ENCODE measurements at regions not wholly inside any gene's neighbourhood (a gene's known extent, or its start where the extent isn't known, plus 50 kb on each side); places are given as distances from the start of the nearest gene placed in this dataset.
A peak's percentile ranks its signal among the peaks of the same experiment; 100 is the strongest.

DNA sequence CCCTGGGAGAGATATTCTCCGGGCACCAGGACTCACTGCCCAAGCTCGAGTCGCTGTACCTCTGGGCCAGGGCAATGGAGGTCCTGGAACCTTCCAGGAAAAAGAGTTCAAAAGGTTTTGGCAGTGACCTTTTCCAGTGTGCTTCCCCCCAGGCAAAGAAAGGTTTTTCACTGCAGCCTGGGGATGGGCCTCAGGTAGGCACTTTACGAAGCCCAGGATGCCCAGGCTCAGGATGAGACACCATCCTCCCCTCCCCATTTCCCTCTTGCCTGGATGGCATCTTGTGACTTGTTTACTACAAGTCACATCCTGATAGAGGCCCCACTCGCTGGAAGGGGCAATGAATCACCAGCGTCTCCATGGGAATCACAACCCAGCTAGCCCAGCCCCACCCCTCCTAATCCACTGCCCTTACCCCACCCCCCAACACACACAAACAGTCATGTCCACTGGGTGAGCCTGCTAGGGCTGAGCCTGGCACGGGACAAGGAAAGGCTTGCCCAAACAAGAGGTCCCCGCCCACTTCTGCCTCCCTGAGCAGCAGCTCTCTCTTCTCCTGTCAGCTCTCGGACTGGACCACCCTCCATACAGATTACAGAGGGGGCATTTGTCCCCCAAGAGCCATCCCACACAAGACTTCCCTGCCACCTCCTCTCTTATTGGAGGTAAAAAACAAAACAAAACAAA is 93.8 kb upstream of the SMNDC1 start:
- peak; percentile 62 for DNase-seq

DNA sequence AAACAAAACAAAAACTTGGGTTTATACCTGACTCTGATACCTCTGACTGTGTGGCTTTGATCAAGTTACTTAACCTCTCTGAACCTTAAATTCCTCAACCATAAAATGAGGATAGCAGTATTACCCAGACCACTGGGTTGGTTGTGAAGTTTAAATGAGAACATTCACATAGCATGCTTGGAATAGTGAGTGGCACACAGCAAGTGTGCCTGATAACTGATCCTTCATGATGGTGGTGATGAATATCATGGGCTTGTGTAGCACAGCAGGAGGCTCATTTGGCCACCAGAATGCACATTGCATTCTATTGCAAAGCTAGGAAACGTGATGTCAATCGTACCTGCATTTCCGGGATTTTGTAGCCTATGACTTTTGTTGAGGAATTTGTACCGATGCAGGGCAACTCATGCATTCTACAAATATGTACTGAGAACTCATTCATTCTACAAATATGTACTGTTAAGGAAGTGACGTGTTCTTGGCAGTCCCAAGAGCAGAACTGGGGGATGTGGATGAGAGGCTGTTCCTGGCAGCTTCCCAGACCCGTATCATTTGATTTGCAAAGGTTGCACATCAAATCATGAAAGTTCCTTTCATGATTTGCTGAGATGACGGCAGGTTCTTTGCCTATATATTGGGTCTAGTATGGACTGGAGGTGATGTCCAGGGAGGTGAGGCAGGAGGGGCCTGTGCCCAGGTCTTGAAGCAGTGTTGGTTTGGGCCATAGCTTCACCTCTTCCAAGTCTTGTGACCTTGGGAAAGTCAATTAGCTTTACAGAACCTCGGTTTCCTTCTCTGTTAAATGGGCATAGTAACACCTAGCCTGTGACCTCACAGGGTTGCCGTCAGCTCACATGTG is 94.6 kb upstream of the SMNDC1 start:
- DNase-seq = peak; percentile 59

GRCh38 chr10:110399965-110400933 is 95.5 kb upstream of the SMNDC1 start:
- DNase-seq = no peak

GRCh38 chr10:110401401-110402076 is 96.2 kb upstream of the DUSP5 start:
- DNase-seq = no peak

GRCh38 chr10:110402077-110402416 is 95.7 kb upstream of the DUSP5 start:
- no peak for DNase-seq

DNA sequence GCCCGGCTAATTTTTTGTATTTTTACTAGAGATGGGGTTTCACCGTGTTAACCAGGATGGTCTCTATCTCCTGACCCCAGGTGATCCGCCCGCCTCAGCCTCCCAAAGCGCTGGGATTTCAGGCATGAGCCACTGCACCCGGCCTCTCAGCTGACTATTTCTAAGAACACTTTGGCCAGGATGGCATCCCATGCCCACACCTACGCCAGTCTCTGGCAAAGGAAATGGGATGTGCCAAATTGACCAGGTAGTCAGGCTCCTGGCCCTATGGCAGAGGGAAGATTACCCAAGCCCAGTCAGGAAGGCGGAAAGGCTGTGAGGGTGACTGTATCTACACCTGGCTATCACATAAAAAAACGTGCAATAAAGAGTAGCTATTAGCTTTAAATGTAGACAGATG is 94.1 kb upstream of the DUSP5 start:
- no peak for DNase-seq

DNA sequence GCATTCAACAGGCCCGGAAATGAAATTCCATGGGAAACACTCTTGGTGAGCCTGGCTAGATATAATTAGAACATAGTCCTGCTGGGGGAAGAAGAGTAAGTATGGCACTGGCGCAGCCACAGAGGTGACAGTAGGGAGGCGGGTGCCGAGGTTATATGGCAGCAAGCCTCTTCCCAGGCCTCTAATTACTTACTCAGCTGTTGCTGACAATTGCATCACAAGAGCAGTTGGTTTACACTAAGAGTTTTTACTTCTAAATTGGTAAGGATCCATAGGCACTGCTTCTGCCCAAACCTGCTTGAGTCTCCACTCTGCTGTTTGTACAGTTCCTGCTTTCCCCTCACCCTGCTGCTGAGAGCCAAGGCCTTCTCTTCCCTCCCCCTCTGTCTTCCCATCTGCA is 93.3 kb upstream of the DUSP5 start:
- no peak for DNase-seq

- DNase-seq = no peak
Observed at GRCh38 chr10:110404825-110405224, 92.9 kb upstream of the DUSP5 start.

GRCh38 chr10:110405380-110405779 is 92.3 kb upstream of the DUSP5 start:
- DNase-seq = no peak

DNA sequence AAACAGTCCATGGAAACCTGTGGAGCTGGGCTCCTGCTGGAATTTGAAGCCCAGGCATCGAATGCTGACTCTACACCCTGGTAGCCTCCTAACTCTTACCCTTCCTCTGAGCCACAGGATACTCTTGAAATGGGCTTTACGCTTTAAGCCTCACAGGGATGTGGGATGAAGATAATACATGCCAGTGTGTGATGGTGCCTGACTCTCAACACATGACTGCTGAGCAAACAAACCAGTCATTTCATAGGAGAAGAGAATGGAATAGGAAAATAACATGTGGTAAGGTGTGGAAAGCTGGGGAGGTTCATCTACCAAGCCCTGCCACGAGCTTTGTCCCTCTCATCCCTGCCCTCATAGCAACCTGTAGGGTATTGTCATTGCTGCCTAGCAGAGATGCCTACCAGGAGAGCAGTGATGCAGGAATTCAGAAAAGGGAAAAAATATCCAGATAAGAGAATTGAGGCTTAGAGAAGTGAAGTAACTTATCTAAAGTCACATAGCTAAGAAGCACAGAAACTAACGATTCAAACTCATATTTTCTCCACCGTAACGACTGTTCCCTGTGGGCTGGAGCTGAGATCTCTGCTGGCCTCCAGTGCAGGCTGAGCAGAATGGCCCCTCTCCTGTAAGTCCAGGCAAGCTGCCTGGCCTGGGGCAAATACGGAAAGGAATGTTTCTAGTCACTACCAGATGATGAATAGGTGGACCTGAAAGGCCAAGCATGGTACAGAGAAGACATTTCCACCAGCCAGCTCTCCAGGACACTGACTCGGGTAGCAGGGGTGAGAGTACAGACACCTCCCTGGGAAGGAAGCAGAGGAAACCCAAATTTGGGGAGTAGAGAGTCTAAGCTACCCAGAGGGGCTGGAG is 90.2 kb upstream of the DUSP5 start:
- no peak for DNase-seq

- no peak for DNase-seq
Observed at GRCh38 chr10:110408203-110408871, 89.4 kb upstream of the DUSP5 start.

DNA sequence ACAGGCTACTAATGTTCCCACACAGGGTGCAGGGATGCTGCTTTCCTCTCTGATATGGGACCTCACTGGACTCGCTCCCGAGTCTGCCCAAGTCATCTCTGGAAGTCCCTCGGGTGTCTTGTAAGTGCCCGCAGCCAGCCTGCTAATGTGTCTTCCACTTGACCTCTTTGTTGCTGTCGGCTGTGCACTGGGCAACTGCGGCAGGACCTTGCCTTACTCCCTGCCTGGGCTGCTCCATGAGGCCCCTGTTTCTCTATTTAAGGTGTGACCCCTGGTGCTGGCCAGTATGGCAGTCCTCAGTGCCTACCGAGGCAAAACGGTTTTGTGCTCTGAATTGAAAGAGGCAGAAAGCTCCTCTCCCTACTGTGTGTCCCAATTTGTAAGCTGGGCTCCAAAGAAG is 88.8 kb upstream of the DUSP5 start:
- DNase-seq = no peak

DNA sequence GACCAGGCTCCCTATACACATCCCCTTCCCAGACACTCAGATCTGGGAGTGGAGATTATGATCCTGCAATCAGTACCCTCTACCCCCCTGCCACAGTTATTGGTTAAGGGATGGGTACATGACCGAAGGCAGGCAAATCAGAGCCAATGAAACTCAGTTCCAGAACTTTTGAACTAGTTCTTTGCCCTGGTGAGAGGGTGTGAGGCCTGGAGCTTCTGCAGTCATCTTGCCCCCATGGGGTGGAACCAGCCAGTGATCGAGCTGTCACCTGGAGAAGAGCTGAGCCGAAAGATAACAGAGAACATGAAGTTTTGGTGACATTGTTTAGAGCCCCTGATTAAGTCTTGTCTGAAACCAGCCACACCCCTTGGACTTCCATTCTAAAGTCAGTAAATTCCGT is 88.2 kb upstream of the DUSP5 start:
- DNase-seq = no peak

- DNase-seq = no peak
Observed at GRCh38 chr10:110409926-110410325, 87.8 kb upstream of the DUSP5 start.

DNA sequence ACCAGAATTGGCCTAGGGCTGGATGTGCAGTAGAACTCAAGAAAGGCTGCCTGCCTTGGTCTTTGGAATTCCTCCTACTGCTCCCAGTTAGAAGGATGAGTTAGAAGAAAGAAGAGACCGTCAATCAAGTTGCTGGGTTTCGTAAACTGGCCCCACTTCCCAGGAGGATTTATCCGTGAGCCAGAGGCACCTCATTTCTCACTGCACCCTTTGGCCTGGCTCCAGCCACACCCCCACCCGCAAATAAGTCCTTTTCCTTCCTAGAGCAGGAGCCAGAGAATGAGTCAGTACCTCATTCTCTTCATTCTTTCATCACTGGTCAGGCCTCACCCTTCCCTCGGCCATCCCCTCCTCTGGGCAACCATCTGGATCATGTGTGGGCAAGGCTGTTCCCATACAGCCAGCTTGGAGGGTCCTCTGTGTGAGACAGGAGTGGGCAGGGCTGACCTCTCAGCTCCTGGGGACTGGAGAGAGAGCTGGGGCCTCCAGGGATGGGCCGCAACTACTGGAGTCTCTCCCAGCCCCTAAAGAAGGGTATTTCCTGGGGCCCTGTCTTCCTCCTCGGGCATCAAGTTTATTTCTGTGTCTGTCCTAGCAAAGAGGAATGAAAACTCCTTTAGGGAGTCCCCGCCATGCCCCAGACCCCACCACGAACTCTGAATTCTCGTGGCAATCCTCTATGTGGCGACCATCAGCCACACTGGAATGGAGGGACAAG is 87.2 kb upstream of the DUSP5 start:
- no peak for DNase-seq

GRCh38 chr10:110411047-110411410 is 86.7 kb upstream of the DUSP5 start:
- DNase-seq = peak; percentile 52

DNA sequence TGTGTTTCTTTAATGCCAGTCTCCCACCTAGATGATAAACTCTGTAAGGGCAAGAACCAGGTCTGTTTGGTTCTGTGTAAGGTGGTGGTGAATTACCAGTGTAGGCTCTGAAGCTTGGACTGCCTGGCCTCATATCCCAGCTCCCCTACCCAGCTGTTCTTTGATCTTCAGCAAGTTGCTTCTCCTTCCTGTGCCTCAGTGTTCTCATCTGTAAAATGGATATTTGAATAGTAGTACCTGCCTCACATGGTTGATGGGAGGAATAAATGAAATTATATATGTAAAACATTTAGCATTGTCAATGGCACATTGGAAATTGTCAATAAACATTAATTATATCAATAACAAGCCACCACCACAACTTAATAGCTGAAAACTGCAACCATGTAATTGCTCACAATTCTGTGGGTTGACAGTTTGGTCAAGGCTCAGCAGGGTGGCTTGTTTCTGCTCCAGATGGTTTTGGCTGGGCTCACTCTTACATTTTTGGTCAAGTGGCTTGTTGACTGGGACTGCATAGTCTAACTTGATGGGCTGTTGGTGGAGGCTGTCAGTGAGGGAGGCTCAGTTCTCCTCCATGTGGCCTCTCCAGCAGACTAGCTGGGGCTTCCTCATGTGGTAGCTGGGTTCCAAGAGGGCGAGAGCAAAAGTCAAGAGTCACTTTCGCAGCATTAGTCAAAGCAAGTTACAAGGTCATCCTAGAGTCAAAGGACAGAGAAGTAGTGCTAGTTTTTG is 84.5 kb upstream of the DUSP5 start:
- no peak for DNase-seq

DNA sequence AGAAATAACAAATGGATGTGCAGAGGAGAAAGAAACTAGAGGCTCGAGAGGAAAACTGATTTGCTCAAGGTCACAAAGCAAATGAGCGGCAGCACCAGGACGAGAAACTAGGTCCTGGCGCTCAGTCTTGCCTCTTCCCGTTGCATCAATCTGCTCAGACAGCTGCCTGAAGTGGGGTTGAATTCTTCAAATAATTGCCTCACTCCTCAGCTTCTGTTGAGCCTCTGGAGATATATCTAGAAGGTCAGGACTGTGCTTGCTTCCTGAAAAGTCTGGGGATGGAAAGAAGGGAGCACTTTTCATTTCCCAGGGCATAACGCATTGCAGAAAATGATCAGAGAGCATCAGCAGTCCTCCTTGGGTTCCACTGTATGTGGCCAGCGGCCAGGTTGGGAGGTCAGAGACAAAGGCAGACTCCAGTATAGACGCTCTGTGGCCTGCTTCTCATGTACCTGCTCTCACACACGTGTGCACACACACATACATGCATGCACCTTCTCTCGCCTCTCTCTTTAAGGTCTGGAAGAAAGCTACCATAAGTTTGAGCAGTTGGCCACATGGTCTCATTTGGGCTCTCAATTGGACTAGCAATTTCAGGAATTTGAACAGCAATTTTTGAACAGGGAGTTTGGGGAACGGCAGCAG is 83.7 kb upstream of the DUSP5 start:
- no peak for DNase-seq

All from tongue (tissue), 1 donor.